Right lobe of liver (tissue), 6 donors: ENCODE measurements at regions not wholly inside any gene's neighbourhood (a gene's known extent, or its start where the extent isn't known, plus 50 kb on each side); places are given as distances from the start of the nearest gene placed in this dataset.

Source experiments
- ATAC-seq, 4 donors: fragments of 200-7000 bp; cut with Tn5 transposase; one replicate each; pipeline ENCODE4 v1.9.1; 2020; ENCODE audit warnings: mild to moderate bottlenecking in 4 of 4, moderate library complexity in 4 of 4
- DNase-seq, 3 donors: peaks; one replicate each; pipeline ENCODE4 v3.0.0-alpha.2; 2020
- H3K27ac ChIP-seq, 3 donors: fragments of 200-600 bp; one replicate each; pipeline ENCODE4 v1.8.0; 2022
- H3K27me3 ChIP-seq, 2 donors: fragments of 200-600 bp; one replicate each; pipeline ENCODE4 v1.8.0; 2022
- H3K36me3 ChIP-seq, 4 donors: fragments of 200-600 bp; sonication (generic) in 1 of 4; one replicate each; pipeline versions ENCODE4 v1.5.1 to v1.8.0; 2017 to 2022; ENCODE audit warnings: control low read depth in 1 of 4
- H3K4me1 ChIP-seq, 4 donors: fragments of 200-600 bp; sonication (generic) in 1 of 4; one replicate each; pipeline versions ENCODE4 v1.5.1 to v1.8.0; 2017 to 2022; ENCODE audit warnings: control low read depth in 1 of 4
- H3K4me3 ChIP-seq, 3 donors: fragments of 200-600 bp; one replicate each; pipeline ENCODE4 v1.8.0; 2022
- H3K9me3 ChIP-seq, 4 donors: fragments of 200-600 bp; sonication (generic) in 1 of 4; one replicate each; pipeline versions ENCODE4 v1.5.1 to v1.8.0; 2017 to 2022; ENCODE audit warnings: control low read depth in 1 of 4
- CTCF ChIP-seq, 4 donors: fragments of 200-600 bp in 3 of 4; fragments of 450-650 bp in 1 of 4; IDR thresholded peaks; one replicate each; pipeline versions ENCODE4 v1.5.1 to v1.8.0; 2016 to 2022; ENCODE audit warnings: antibody characterized with exemption in 4 of 4, mild to moderate bottlenecking in 2 of 4
- POLR2A ChIP-seq: fragments of 450-650 bp; IDR thresholded peaks from one replicate; pipeline ENCODE4 v1.6.1; 2017; ENCODE audit warnings: antibody characterized with exemption, mild to moderate bottlenecking
- WGBS: methylation state at CpG from one replicate; pipeline ENCODE4 v1.1.6; 2018; ENCODE audit warnings: low coverage, low lambda C conversion rate; ENCODE audit not compliant: insufficient coverage; ENCODE audit errors: missing lambda C conversion rate; 5-methylcytosine and 5-hydroxymethylcytosine counted together
- intact Hi-C, 2 donors: fragments of 100-400 bp; cut with DNase I; formaldehyde crosslinking; loops; one replicate each; pipeline versions ENCODE4 v1.11.2 to v1.14.1; 2022
- donor health status: DM: no; HTN: yes; CAD: no.
- donor health status: DM: no; HTN: no; CAD: no.
- donor health status: DM: no; HTN: no; CAD: no.
- donor health status: DM: no; HTN: yes; CAD: no.
- donor health status: DM: no; HTN: yes; CAD: no.

DNA sequence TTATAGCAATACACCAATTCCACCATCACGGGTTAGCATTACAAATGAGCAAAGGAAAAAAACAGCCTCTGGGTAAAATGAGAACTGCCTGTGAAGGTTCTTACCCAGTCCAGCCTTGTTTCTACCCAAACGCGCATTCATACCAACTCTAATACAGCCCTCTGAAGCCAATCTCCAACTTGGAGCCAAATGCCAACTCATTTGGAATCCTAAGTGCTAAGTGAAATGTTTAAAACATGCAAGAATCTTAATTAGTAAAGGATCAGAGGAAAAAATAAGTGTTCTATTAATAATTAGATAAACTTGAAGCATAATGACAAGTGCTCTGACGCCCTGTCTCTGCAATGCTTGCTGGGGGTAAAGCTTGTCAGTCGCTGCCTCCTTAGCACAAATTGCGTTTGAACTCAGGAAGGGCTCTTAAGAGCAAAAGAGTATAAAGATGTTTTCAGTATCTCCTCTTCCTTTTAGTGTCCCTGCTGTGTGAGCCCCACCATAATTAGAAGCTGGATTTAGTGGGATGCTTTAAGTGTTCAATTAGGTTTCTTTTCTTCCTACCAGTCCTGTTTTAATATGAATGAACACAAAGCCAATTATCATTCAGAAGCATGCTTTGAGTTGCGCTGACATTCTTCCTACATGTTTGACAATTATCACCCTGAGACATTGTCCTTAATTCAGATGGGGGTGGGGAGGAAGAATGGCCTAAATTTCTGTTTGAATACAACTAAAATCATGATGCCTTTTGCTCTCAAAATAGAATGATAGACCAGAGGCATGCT, 537.6 kb downstream of the DTWD2 start:
- DNase-seq, result no peak
- no peak for ATAC-seq
- TF ChIP-seq POLR2A, result no peak
- intact Hi-C loops, result no loop called here
- 60% methylated on average over 7 of the region's 7 CpGs for WGBS
- Histone ChIP-seq H3K36me3 (no peaks in the 10 kb centered on the region), H3K4me3 (no peak overlapping the region), H3K27me3 (no peaks in the 10 kb centered on the region), H3K9me3 (no peaks in the 10 kb centered on the region), H3K27ac (no peak overlapping the region), H3K4me1 (no peaks in the 10 kb centered on the region)

GRCh38 chr5:118447350-118447749, 541.0 kb downstream of the DTWD2 start:
- TF ChIP-seq POLR2A, result no peak
- H3K9me3 ChIP-seq, result no peaks in the 10 kb centered on the region
- no peaks in the 10 kb centered on the region for H3K27me3 ChIP-seq
- no peak overlapping the region for H3K4me3 ChIP-seq
- H3K4me1 ChIP-seq, result no peaks in the 10 kb centered on the region
- ATAC-seq, result no peak
- intact Hi-C loops, result no loop called here
- no peak overlapping the region for H3K27ac ChIP-seq
- DNase-seq, result no peak
- 27% methylated on average over 1 of the region's 1 CpG for WGBS
- no peaks in the 10 kb centered on the region for H3K36me3 ChIP-seq

- WGBS, result 45% methylated on average over 2 of the region's 2 CpGs
- Histone ChIP-seq H3K27ac (no peak overlapping the region), H3K9me3 (no peaks in the 10 kb centered on the region), H3K4me3 (no peak overlapping the region), H3K4me1 (no peaks in the 10 kb centered on the region), H3K27me3 (no peaks in the 10 kb centered on the region), H3K36me3 (no peaks in the 10 kb centered on the region)
- TF ChIP-seq CTCF (IDR thresholded peaks at IDR 0.05) (no peak), POLR2A (no peak)
- DNase-seq (no peak), ATAC-seq (no peak)
- intact Hi-C loops, result no loop called here
Measured at GRCh38 chr5:118441956-118442355, 546.4 kb downstream of the DTWD2 start.

GRCh38 chr5:118441034-118441433, 547.3 kb downstream of the DTWD2 start:
- intact Hi-C loops, result no loop called here
- Histone ChIP-seq H3K27ac (no peak overlapping the region), H3K9me3 (no peaks in the 10 kb centered on the region), H3K4me3 (no peak overlapping the region), H3K4me1 (no peaks in the 10 kb centered on the region), H3K36me3 (no peaks in the 10 kb centered on the region), H3K27me3 (no peaks in the 10 kb centered on the region)
- ATAC-seq, result no peak
- TF ChIP-seq CTCF (IDR thresholded peaks at IDR 0.05) (no peak), POLR2A (no peak)
- DNase-seq, result no peak
- 62% methylated on average over 3 of the region's 4 CpGs for WGBS

DNA sequence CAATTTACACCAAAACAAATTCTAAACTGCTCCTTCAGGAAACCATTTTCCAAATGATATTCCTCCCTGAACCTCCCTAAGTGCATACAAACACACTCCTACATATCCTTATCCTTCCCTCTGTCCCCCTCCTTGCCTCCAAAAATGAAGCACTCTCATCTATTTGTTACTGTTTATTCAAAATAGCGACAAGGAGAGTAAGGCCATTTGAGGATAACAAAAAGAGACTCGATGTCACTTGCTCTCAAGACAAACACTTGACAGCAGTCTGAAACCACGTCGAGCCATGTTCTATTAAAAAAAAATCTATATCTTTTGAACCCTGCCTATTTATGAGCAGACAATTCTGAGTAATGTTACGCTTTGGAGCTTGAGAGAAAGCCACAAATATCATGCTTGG, 547.9 kb downstream of the DTWD2 start:
- DNase-seq (no peak), ATAC-seq (no peak)
- H3K4me3 ChIP-seq, result no peak overlapping the region
- WGBS, result 42% methylated on average over 5 of the region's 5 CpGs
- no peaks in the 10 kb centered on the region for H3K36me3 ChIP-seq
- H3K27ac ChIP-seq, result no peak overlapping the region
- H3K9me3 ChIP-seq, result no peaks in the 10 kb centered on the region
- no peaks in the 10 kb centered on the region for H3K4me1 ChIP-seq
- intact Hi-C loops, result no loop called here
- H3K27me3 ChIP-seq, result no peaks in the 10 kb centered on the region
- no peak for TF ChIP-seq CTCF (IDR thresholded peaks at IDR 0.05)
- no peak for TF ChIP-seq POLR2A
